ENCODE measurements at regions not wholly inside any gene's neighbourhood (a gene's known extent, or its start where the extent isn't known, plus 50 kb on each side); places are given as distances from the start of the nearest gene placed in this dataset.

GRCh38 chr14:36013483-36013882 lies 163.0 kb downstream of the PTCSC3 start:
- no peak for TF ChIP-seq CTCF (conservative IDR thresholded peaks at IDR 0.05)
- TF ChIP-seq EZH2 (IDR thresholded peaks at IDR 0.05; ENCODE audit: low read depth): no peak

All from PC-9 (cell line).